OCI-LY3 (cell line): ENCODE measurements at regions not wholly inside any gene's neighbourhood (a gene's known extent, or its start where the extent isn't known, plus 50 kb on each side); places are given as distances from the start of the nearest gene placed in this dataset.

Experiments
- CTCF ChIP-seq: fragments of 200-600, 300-600 bp; sonication (generic); IDR thresholded peaks from 2 replicates; pipeline ENCODE4 v1.5.1; 2014; ENCODE audit warnings: antibody characterized with exemption, low read length, low read depth
- EZH2phosphoT487 ChIP-seq: fragments of 200-600 bp; shearing (Covaris generic); IDR thresholded peaks from 2 replicates; pipeline ENCODE4 v1.6.1; 2018; ENCODE audit warnings: antibody characterized with exemption, mixed run types, low read depth

GRCh38 chr18:76013057-76013456 lies 482.0 kb downstream of the ZNF516 start:
- no peak for TF ChIP-seq CTCF
- no peak for TF ChIP-seq EZH2phosphoT487
